ENCODE measurements at regions not wholly inside any gene's neighbourhood (a gene's known extent, or its start where the extent isn't known, plus 50 kb on each side); places are given as distances from the start of the nearest gene placed in this dataset.

- TF ChIP-seq ZNF281 (CRISPR knock-in tag; IDR thresholded peaks at IDR 0.05) (no peak), ZNF512 (CRISPR knock-in tag; IDR thresholded peaks at IDR 0.05; ENCODE audit: borderline replicate concordance) (no peak), PRRX2 (CRISPR knock-in tag; IDR thresholded peaks at IDR 0.05) (no peak), TP53 (CRISPR knock-in tag; IDR thresholded peaks at IDR 0.05) (no peak), MXD4 (CRISPR knock-in tag; IDR thresholded peaks at IDR 0.05; ENCODE audit: borderline replicate concordance) (no peak), ESRRA (CRISPR knock-in tag; IDR thresholded peaks at IDR 0.05; ENCODE audit: borderline replicate concordance) (no peak), IRF1 (CRISPR knock-in tag; IDR thresholded peaks at IDR 0.05) (no peak), STAT6 (CRISPR knock-in tag; conservative IDR thresholded peaks at IDR 0.05; ENCODE audit: low read depth) (no peak), EMX1 (CRISPR knock-in tag; IDR thresholded peaks at IDR 0.05) (no peak), ZNF219 (CRISPR knock-in tag; IDR thresholded peaks at IDR 0.05; ENCODE audit: borderline replicate concordance) (no peak)
Measured at GRCh38 chr1:204754821-204755220, 69.3 kb upstream of the LRRN2 start (continued).

- DNase-seq (ENCODE audit: low spot score) (no peak), ATAC-seq (no peak)
- no peak overlapping the region for H3K27ac Mint-ChIP-seq
- H3K27me3 Mint-ChIP-seq (ENCODE audit: low read depth): peaks cover 28% of the 10 kb centered on the region
- no peaks in the 10 kb centered on the region; the same call in 1 of the 2 replicates for H3K36me3 Mint-ChIP-seq
- TF ChIP-seq ZNF396 (CRISPR knock-in tag; IDR thresholded peaks at IDR 0.05; ENCODE audit: borderline replicate concordance) (no peak), IRF2 (CRISPR knock-in tag; IDR thresholded peaks at IDR 0.05; ENCODE audit: borderline replicate concordance, low read depth) (no peak), ZBTB21 (CRISPR knock-in tag; IDR thresholded peaks at IDR 0.05; ENCODE audit: borderline replicate concordance) (no peak), ZNF121 (CRISPR knock-in tag; IDR thresholded peaks at IDR 0.05) (no peak), ZNF317 (CRISPR knock-in tag; IDR thresholded peaks at IDR 0.05; ENCODE audit: borderline replicate concordance, low read depth) (no peak), FOXK1 (CRISPR knock-in tag; IDR thresholded peaks at IDR 0.05) (no peak), CREB1 (CRISPR knock-in tag; IDR thresholded peaks at IDR 0.05) (no peak)
- no peak overlapping the region for H3K4me3 Mint-ChIP-seq
- H3K9me3 Mint-ChIP-seq: peaks cover 9% of the 10 kb centered on the region
- ChIA-PET CTCF (interaction anchor here (1.1 to 1.9 kb wide), 4 partner anchors 7 to 51 kb away, joined by 4 to 11 read pairs (median 8); no protein-coding TSS in a partner anchor), POLR2A (no interaction called here)
- H3K4me1 Mint-ChIP-seq: peaks cover 8% of the 10 kb centered on the region
Measured at GRCh38 chr1:204756349-204756748, 70.8 kb upstream of the LRRN2 start.

GRCh38 chr1:204756811-204757210, 71.3 kb upstream of the LRRN2 start:
- ATAC-seq (no peak), DNase-seq (ENCODE audit: low spot score) (no peak)
- Mint-ChIP-seq H3K27me3 (ENCODE audit: low read depth) (peaks cover 29% of the 10 kb centered on the region), H3K27ac (no peak overlapping the region), H3K4me3 (no peak overlapping the region), H3K9me3 (peaks cover 10% of the 10 kb centered on the region), H3K36me3 (no peaks in the 10 kb centered on the region; the same call in 1 of the 2 replicates), H3K4me1 (peaks cover 4% of the 10 kb centered on the region; the same call in 1 of the 2 replicates)
- POLR2A ChIA-PET: no interaction called here
- CTCF ChIA-PET: interaction anchor here (1.1 kb wide), 1 partner anchor 35 kb away, joined by 4 read pairs; no protein-coding TSS in a partner anchor
- TF ChIP-seq ZNF532 (CRISPR knock-in tag; IDR thresholded peaks at IDR 0.05; ENCODE audit: borderline replicate concordance): no peak
- TF ChIP-seq ZNF263 (CRISPR knock-in tag; IDR thresholded peaks at IDR 0.05; ENCODE audit: low read depth): no peak
- TF ChIP-seq PREB (CRISPR knock-in tag; IDR thresholded peaks at IDR 0.05; ENCODE audit: borderline replicate concordance): no peak
- no peak for TF ChIP-seq ZNF317 (CRISPR knock-in tag; IDR thresholded peaks at IDR 0.05; ENCODE audit: borderline replicate concordance, low read depth)
- TF ChIP-seq ZNF423 (CRISPR knock-in tag; IDR thresholded peaks at IDR 0.05): no peak
